ENCODE measurements at regions not wholly inside any gene's neighbourhood (a gene's known extent, or its start where the extent isn't known, plus 50 kb on each side); places are given as distances from the start of the nearest gene placed in this dataset.

DNA sequence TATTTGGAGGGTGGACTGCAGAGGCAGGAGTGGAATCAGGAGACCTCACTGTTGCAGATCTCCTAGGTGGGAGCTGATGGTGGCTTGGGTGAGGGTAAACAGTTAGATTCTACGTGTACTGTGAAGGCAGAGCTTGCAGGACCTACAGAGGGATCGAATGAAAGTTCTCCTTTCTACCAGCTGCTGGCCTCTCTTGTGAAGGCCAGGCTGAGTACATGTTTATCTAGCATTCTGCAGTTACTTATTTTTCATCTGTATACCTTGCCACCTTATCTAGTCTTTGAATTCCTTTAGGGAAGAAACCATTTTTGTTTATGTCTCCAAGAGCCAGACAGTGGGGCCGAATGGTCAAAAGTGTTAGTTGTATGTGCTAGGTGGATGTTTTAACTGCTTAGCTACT is 57.6 kb downstream of the PTTG1 start:
- Mint-ChIP-seq H3K4me1 (ENCODE audit: low read depth) (peaks cover 47% of the 10 kb centered on the region), H3K9me3 (no peaks in the 10 kb centered on the region), H3K36me3 (ENCODE audit: low read depth) (peaks cover 63% of the 10 kb centered on the region), H3K27me3 (no peaks in the 10 kb centered on the region), H3K27ac (no peak overlapping the region), H3K4me3 (no peak overlapping the region)
- POLR2A ChIA-PET = interaction anchor here (1.0 to 1.1 kb wide), 2 partner anchors 11 to 41 kb away, joined by 3 read pairs; no protein-coding TSS in a partner anchor
- intact Hi-C loops (cut with micrococcal nuclease) = no loop called here
- no peak for DNase-seq
- TF ChIP-seq CTCF (IDR thresholded peaks at IDR 0.05) = no peak
- CTCF ChIA-PET = interaction anchor here (1.0 kb wide), 1 partner anchor 41 kb away, joined by 3 read pairs; no protein-coding TSS in a partner anchor
- no peak for ATAC-seq

DNA sequence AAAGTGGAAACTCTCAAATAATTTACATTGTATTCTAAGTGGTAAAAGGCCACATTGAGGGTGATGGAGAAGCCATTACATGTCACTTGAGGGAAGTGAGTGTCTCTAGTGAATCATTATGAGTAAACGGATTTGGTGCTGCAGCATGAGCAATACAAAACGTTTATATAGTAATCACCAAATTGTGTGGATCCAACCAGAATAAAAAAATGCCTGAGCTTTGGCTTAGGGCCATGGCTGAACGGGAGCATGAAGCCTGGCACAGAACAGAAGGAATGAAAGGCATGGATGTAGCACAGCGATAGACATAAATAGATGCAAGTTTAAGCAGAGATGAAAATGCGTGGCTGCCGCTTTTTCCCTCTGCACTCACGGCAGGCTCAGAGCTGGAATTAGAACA is 58.3 kb downstream of the PTTG1 start:
- no peaks in the 10 kb centered on the region for H3K9me3 Mint-ChIP-seq
- no peak overlapping the region for H3K4me3 Mint-ChIP-seq
- H3K36me3 Mint-ChIP-seq (ENCODE audit: low read depth) = peaks cover 66% of the 10 kb centered on the region
- DNase-seq (no peak), ATAC-seq (no peak)
- ChIA-PET POLR2A (interaction anchor here (1.1 kb wide), 1 partner anchor 41 kb away, joined by 3 read pairs; no protein-coding TSS in a partner anchor), CTCF (interaction anchor here (1.0 kb wide), 1 partner anchor 42 kb away, joined by 3 read pairs; no protein-coding TSS in a partner anchor)
- peak overlapping the region; percentile 55 for H3K27ac Mint-ChIP-seq
- no peaks in the 10 kb centered on the region for H3K27me3 Mint-ChIP-seq
- H3K4me1 Mint-ChIP-seq (ENCODE audit: low read depth) = peaks cover 45% of the 10 kb centered on the region
- intact Hi-C loops (cut with micrococcal nuclease) = no loop called here
- no peak for TF ChIP-seq CTCF (IDR thresholded peaks at IDR 0.05)

DNA sequence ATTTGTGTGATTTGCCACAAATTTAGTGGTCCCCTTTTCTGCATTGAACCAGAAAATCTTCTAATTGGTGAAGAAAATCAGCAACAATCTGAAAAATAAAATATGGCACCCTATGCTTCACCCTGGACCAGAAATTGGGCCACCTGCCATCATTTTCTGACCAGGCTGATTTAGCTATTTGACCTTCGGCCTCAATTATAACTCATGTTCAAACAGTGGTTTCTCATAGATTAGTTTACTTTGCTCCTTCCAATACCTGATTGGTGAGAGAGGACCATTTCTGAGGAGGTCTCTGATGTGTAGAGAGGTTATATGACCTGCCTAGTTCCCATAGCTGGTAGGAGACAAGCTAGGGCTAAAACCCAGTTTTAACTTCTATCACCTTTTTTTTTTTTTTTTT is 59.0 kb downstream of the PTTG1 start:
- CTCF ChIA-PET = interaction anchor here (0.9 to 5.2 kb wide), 2 partner anchors 11 to 42 kb away, joined by 3 to 34 read pairs; no protein-coding TSS in a partner anchor
- POLR2A ChIA-PET = no interaction called here
- no peak for TF ChIP-seq CTCF (IDR thresholded peaks at IDR 0.05)
- peaks cover 69% of the 10 kb centered on the region for H3K36me3 Mint-ChIP-seq (ENCODE audit: low read depth)
- DNase-seq = no peak
- ATAC-seq = no peak
- intact Hi-C loops (cut with micrococcal nuclease) = no loop called here
- H3K27ac Mint-ChIP-seq = no peak overlapping the region
- H3K4me3 Mint-ChIP-seq = no peak overlapping the region
- no peaks in the 10 kb centered on the region for H3K9me3 Mint-ChIP-seq
- peaks cover 47% of the 10 kb centered on the region for H3K4me1 Mint-ChIP-seq (ENCODE audit: low read depth)
- H3K27me3 Mint-ChIP-seq = no peaks in the 10 kb centered on the region

- peaks cover 58% of the 10 kb centered on the region for H3K36me3 Mint-ChIP-seq (ENCODE audit: low read depth)
- CTCF ChIA-PET = interaction anchor here (0.6 to 5.2 kb wide), 2 partner anchors 46 to 286 kb away, joined by 3 to 34 read pairs; no protein-coding TSS in a partner anchor
- H3K4me1 Mint-ChIP-seq (ENCODE audit: low read depth) = peaks cover 33% of the 10 kb centered on the region
- no peaks in the 10 kb centered on the region for H3K9me3 Mint-ChIP-seq
- no peak overlapping the region for H3K27ac Mint-ChIP-seq
- POLR2A ChIA-PET = no interaction called here
- TF ChIP-seq CTCF (IDR thresholded peaks at IDR 0.05) = no peak
- ATAC-seq (no peak), DNase-seq (no peak)
- intact Hi-C loops (cut with micrococcal nuclease) = no loop called here
- no peak overlapping the region for H3K4me3 Mint-ChIP-seq
- H3K27me3 Mint-ChIP-seq = no peaks in the 10 kb centered on the region
Observed at GRCh38 chr5:160484678-160485077, 63.0 kb downstream of the PTTG1 start.

GRCh38 chr5:160485364-160485969 is 63.8 kb downstream of the PTTG1 start:
- intact Hi-C loops (cut with micrococcal nuclease) = no loop called here
- ChIA-PET POLR2A (no interaction called here), CTCF (interaction anchor here (0.6 to 5.2 kb wide), 4 partner anchors 12 to 287 kb away, joined by 3 to 34 read pairs (median 3); partner anchors contain the start of gene SLU7)
- Mint-ChIP-seq H3K4me1 (ENCODE audit: low read depth) (peaks cover 29% of the 10 kb centered on the region), H3K27me3 (no peaks in the 10 kb centered on the region), H3K4me3 (no peak overlapping the region), H3K36me3 (ENCODE audit: low read depth) (peaks cover 53% of the 10 kb centered on the region), H3K9me3 (no peaks in the 10 kb centered on the region), H3K27ac (no peak overlapping the region)
- DNase-seq (no peak), ATAC-seq (no peak)
- no peak for TF ChIP-seq CTCF (IDR thresholded peaks at IDR 0.05)

Measured in activated CD8-positive, alpha-beta T cell treated with anti-CD3 and anti-CD28 coated beads for 36 hours (primary cell).